ENCODE measurements at regions not wholly inside any gene's neighbourhood (a gene's known extent, or its start where the extent isn't known, plus 50 kb on each side); places are given as distances from the start of the nearest gene placed in this dataset.

GRCh38 chr5:74314906-74315305 lies 325.6 kb downstream of the ENC1 start:
- no peak overlapping the region for H3K27ac Mint-ChIP-seq
- no peak for DNase-seq

GRCh38 chr5:74313896-74314295 lies 326.6 kb downstream of the ENC1 start:
- DNase-seq, result no peak
- Mint-ChIP-seq H3K4me3 (no peak overlapping the region), H3K27ac (no peak overlapping the region), H3K9me3 (no peaks in the 10 kb centered on the region), H3K4me1 (peaks cover 51% of the 10 kb centered on the region), H3K36me3 (ENCODE audit: low read depth) (no peaks in the 10 kb centered on the region), H3K27me3 (ENCODE audit: low read depth, poor library complexity) (peaks cover 5% of the 10 kb centered on the region)
- no peak for TF ChIP-seq CTCF (IDR thresholded peaks at IDR 0.05)

More at GRCh38 chr5:74314906-74315305, 325.6 kb downstream of the ENC1 start:
- TF ChIP-seq CTCF (IDR thresholded peaks at IDR 0.05), result no peak
- Mint-ChIP-seq H3K27me3 (ENCODE audit: low read depth, poor library complexity) (peaks cover 5% of the 10 kb centered on the region), H3K4me3 (no peak overlapping the region), H3K9me3 (no peaks in the 10 kb centered on the region), H3K4me1 (peaks cover 51% of the 10 kb centered on the region), H3K36me3 (ENCODE audit: low read depth) (no peaks in the 10 kb centered on the region)

DNA sequence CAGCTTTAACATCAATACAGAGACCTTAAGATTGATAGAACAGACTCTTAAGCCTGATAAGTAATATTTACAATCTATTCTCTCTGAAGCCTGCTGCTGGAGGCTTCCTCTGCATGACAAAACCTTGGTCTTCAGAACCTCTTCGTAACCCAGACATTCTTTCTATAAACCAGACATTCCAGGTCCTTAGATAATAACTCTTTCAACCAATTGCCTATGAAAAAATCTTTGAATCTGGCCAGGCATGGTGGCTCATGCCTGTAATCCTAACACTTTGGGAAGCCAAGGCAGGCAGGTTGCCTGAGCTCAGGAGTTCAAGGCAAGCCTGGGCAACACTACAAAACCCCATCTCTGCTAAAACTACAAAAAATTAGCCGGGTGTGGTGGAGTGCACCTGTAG lies 327.8 kb downstream of the ENC1 start:
- H3K36me3 Mint-ChIP-seq (ENCODE audit: low read depth), result no peaks in the 10 kb centered on the region
- H3K27me3 Mint-ChIP-seq (ENCODE audit: low read depth, poor library complexity), result peaks cover 5% of the 10 kb centered on the region
- H3K9me3 Mint-ChIP-seq, result no peaks in the 10 kb centered on the region
- peaks cover 51% of the 10 kb centered on the region for H3K4me1 Mint-ChIP-seq
- no peak for TF ChIP-seq CTCF (IDR thresholded peaks at IDR 0.05)
- no peak for DNase-seq
- no peak overlapping the region for H3K4me3 Mint-ChIP-seq
- no peak overlapping the region for H3K27ac Mint-ChIP-seq

DNA sequence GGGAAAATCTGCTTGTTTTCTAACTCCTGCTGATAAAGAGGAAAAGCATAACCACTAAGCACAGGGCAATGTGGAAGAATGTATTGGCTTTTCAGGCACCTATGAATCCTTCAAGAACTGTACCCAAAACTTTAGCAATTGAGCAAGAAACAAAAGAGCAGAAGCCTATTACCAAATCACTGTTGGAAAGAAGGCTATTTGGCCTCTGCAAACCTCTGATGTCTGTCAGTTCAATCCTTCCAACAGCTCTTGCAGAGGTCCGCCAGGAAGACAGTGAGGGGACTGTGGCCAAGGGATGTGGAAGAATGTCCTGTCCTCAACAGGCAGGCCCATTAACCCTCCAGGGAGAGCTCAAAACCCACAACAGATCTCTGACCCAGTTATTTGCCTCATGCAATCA lies 328.6 kb downstream of the ENC1 start:
- no peaks in the 10 kb centered on the region for H3K36me3 Mint-ChIP-seq (ENCODE audit: low read depth)
- no peak for TF ChIP-seq CTCF (IDR thresholded peaks at IDR 0.05)
- H3K4me3 Mint-ChIP-seq, result no peak overlapping the region
- H3K4me1 Mint-ChIP-seq, result peaks cover 51% of the 10 kb centered on the region
- H3K27ac Mint-ChIP-seq, result no peak overlapping the region
- no peaks in the 10 kb centered on the region for H3K9me3 Mint-ChIP-seq
- DNase-seq, result no peak
- H3K27me3 Mint-ChIP-seq (ENCODE audit: low read depth, poor library complexity), result peaks cover 5% of the 10 kb centered on the region

DNA sequence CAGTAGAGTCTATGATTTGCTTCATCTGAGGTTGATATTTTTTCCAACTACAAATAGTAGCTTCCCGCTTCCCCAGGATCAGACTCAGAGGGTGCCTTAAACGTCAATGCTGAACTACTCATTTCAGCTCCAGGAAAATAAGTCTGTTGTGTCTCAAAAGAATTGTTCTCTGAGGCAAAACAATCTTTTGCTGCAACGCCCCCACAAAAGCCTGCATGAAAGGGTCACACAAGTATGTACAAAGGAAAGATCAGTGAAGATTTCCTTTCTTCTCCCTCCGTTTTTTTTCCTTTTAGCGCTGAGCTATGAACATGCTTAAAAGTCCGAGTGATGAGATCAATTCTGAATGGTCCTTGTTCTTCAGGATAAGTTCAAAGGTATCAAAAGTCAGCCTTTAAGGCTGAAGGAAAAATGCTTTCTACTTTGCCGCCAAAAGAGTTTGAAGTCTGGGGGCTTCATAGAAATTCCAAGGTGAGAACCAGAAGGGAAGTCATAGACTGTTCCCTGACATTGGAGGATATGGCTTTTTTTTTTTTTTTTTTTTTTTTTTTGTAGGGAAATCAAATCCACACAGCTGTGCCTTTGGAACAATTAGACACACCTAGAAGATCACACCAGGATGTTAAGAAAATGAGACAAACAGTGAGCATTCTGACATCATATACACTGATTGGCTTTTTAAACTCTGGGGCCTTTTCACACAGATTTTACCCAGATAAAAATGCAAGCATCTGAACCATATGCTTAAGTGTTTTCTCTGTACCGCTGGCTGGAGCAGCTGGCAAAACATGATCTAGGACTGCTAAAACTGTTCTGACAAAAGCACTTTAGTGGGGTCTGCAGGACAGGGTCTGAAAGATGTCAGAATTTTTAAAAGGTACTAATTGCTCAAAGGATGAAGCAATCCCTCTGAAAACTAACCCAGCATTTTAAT lies 329.3 kb downstream of the ENC1 start:
- Mint-ChIP-seq H3K36me3 (ENCODE audit: low read depth) (no peaks in the 10 kb centered on the region), H3K4me1 (peaks cover 44% of the 10 kb centered on the region), H3K4me3 (no peak overlapping the region), H3K27me3 (ENCODE audit: low read depth, poor library complexity) (peaks cover 5% of the 10 kb centered on the region), H3K27ac (no peak overlapping the region), H3K9me3 (no peaks in the 10 kb centered on the region)
- no peak for TF ChIP-seq CTCF (IDR thresholded peaks at IDR 0.05)
- DNase-seq, result no peak

GRCh38 chr5:74310386-74310785 lies 330.1 kb downstream of the ENC1 start:
- Mint-ChIP-seq H3K36me3 (ENCODE audit: low read depth) (no peaks in the 10 kb centered on the region), H3K9me3 (no peaks in the 10 kb centered on the region), H3K4me1 (peaks cover 35% of the 10 kb centered on the region), H3K27me3 (ENCODE audit: low read depth, poor library complexity) (peaks cover 5% of the 10 kb centered on the region), H3K4me3 (no peak overlapping the region), H3K27ac (no peak overlapping the region)
- TF ChIP-seq CTCF (IDR thresholded peaks at IDR 0.05), result no peak
- no peak for DNase-seq
